ENCODE measurements at regions not wholly inside any gene's neighbourhood (a gene's known extent, or its start where the extent isn't known, plus 50 kb on each side); places are given as distances from the start of the nearest gene placed in this dataset.

GRCh38 chr1:56313560-56313959 is 265.8 kb downstream of the PLPP3 start:
- POLR2A ChIA-PET: no interaction called here
- Mint-ChIP-seq H3K27ac (no peak overlapping the region), H3K9me3 (peaks cover 26% of the 10 kb centered on the region), H3K4me1 (peaks cover 2% of the 10 kb centered on the region; the same call in 1 of the 2 replicates), H3K36me3 (peaks cover 12% of the 10 kb centered on the region), H3K27me3 (ENCODE audit: low read depth) (no peaks in the 10 kb centered on the region), H3K4me3 (no peak overlapping the region)
- DNase-seq (ENCODE audit: low spot score) (no peak), ATAC-seq (no peak)
- CTCF ChIA-PET: no interaction called here
- TF ChIP-seq ZNF121 (CRISPR knock-in tag; IDR thresholded peaks at IDR 0.05): no peak
- no peak for TF ChIP-seq E2F1 (CRISPR knock-in tag; IDR thresholded peaks at IDR 0.05)
- TF ChIP-seq ZNF281 (CRISPR knock-in tag; IDR thresholded peaks at IDR 0.05): no peak
- TF ChIP-seq MLX (CRISPR knock-in tag; IDR thresholded peaks at IDR 0.05): no peak
- TF ChIP-seq RORB (CRISPR knock-in tag; IDR thresholded peaks at IDR 0.05): no peak
- TF ChIP-seq HMGA2 (CRISPR knock-in tag; IDR thresholded peaks at IDR 0.05): no peak
- TF ChIP-seq NR1H2 (CRISPR knock-in tag; IDR thresholded peaks at IDR 0.05): no peak
- TF ChIP-seq AR (CRISPR knock-in tag; IDR thresholded peaks at IDR 0.05): no peak
- TF ChIP-seq NFYB (CRISPR knock-in tag; conservative IDR thresholded peaks at IDR 0.05; ENCODE audit: low read depth): no peak
- no peak for TF ChIP-seq NFE2L1 (CRISPR knock-in tag; IDR thresholded peaks at IDR 0.05)
- TF ChIP-seq USF2 (CRISPR knock-in tag; IDR thresholded peaks at IDR 0.05): no peak
- TF ChIP-seq SMAD4 (CRISPR knock-in tag; IDR thresholded peaks at IDR 0.05): no peak
- TF ChIP-seq FOXP1 (CRISPR knock-in tag; IDR thresholded peaks at IDR 0.05; ENCODE audit: borderline replicate concordance): no peak
- TF ChIP-seq ZNF671 (CRISPR knock-in tag; IDR thresholded peaks at IDR 0.05): no peak
- no peak for TF ChIP-seq FOXP4 (CRISPR knock-in tag; IDR thresholded peaks at IDR 0.05)
- TF ChIP-seq JUN (CRISPR knock-in tag; IDR thresholded peaks at IDR 0.05): no peak
- no peak for TF ChIP-seq ZNF425 (CRISPR knock-in tag; conservative IDR thresholded peaks at IDR 0.05)
- TF ChIP-seq PRRX2 (CRISPR knock-in tag; IDR thresholded peaks at IDR 0.05): no peak
- no peak for TF ChIP-seq TEAD1 (CRISPR knock-in tag; IDR thresholded peaks at IDR 0.05)
